ENCODE measurements at regions not wholly inside any gene's neighbourhood (a gene's known extent, or its start where the extent isn't known, plus 50 kb on each side); places are given as distances from the start of the nearest gene placed in this dataset.

- ATAC-seq (ENCODE audit: low read depth in 2 of 2) (no peak), DNase-seq (no peak)
- Histone ChIP-seq H3K36me3 (ENCODE audit: control insufficient read depth, insufficient read depth, low read length) (no peaks in the 10 kb centered on the region), H3K27me3 (ENCODE audit: control insufficient read depth, insufficient read depth, low read length) (no peaks in the 10 kb centered on the region), H3K9me3 (ENCODE audit: control insufficient read depth in 2 of 2, low read length in 2 of 2) (no peaks in the 10 kb centered on the region), H3K4me1 (ENCODE audit: control insufficient read depth, insufficient read depth, low read length, poor library complexity, severe bottlenecking) (no peaks in the 10 kb centered on the region), H3K27ac (ENCODE audit: insufficient read depth, low read length, poor library complexity, severe bottlenecking) (no peak overlapping the region), H3K4me3 (ENCODE audit: low read depth, low read length) (no peak overlapping the region)
- no peaks in the 10 kb centered on the region for H3K27me3 Mint-ChIP-seq
- peaks cover 0 to 1% (median 0%) of the 10 kb centered on the region in 7 donors for H3K9me3 Mint-ChIP-seq
- H3K36me3 Mint-ChIP-seq: no peaks in the 10 kb centered on the region
- H3K4me3 Mint-ChIP-seq: no peak overlapping the region
- H3K4me1 Mint-ChIP-seq: no peaks in the 10 kb centered on the region
- H3K27ac Mint-ChIP-seq: no peak overlapping the region
Observed at GRCh38 chr18:10319914-10320600, 134.4 kb upstream of the APCDD1 start.

GRCh38 chr18:10320791-10321190 is 133.6 kb upstream of the APCDD1 start:
- no peaks in the 10 kb centered on the region for H3K27me3 ChIP-seq (ENCODE audit: control insufficient read depth, insufficient read depth, low read length)
- no peak for ATAC-seq (ENCODE audit: low read depth in 2 of 2)

GRCh38 chr18:10321576-10321975 is 132.9 kb upstream of the APCDD1 start:
- ATAC-seq (ENCODE audit: low read depth in 2 of 2): no peak
- H3K4me3 ChIP-seq (ENCODE audit: low read depth, low read length): no peak overlapping the region
- no peak for DNase-seq
- Mint-ChIP-seq H3K27ac (no peak overlapping the region), H3K4me3 (no peak overlapping the region), H3K36me3 (no peaks in the 10 kb centered on the region), H3K27me3 (no peaks in the 10 kb centered on the region), H3K4me1 (no peaks in the 10 kb centered on the region), H3K9me3 (peaks cover 0 to 1% (median 0%) of the 10 kb centered on the region in 7 donors)
- H3K4me1 ChIP-seq (ENCODE audit: control insufficient read depth, insufficient read depth, low read length, poor library complexity, severe bottlenecking): no peaks in the 10 kb centered on the region
- H3K36me3 ChIP-seq (ENCODE audit: control insufficient read depth, insufficient read depth, low read length): no peaks in the 10 kb centered on the region
- H3K9me3 ChIP-seq (ENCODE audit: control insufficient read depth in 2 of 2, low read length in 2 of 2): no peaks in the 10 kb centered on the region
- H3K27me3 ChIP-seq (ENCODE audit: control insufficient read depth, insufficient read depth, low read length): no peaks in the 10 kb centered on the region
- no peak overlapping the region for H3K27ac ChIP-seq (ENCODE audit: insufficient read depth, low read length, poor library complexity, severe bottlenecking)

More at GRCh38 chr18:10320791-10321190, 133.6 kb upstream of the APCDD1 start:
- Histone ChIP-seq H3K36me3 (ENCODE audit: control insufficient read depth, insufficient read depth, low read length) (no peaks in the 10 kb centered on the region), H3K27ac (ENCODE audit: insufficient read depth, low read length, poor library complexity, severe bottlenecking) (no peak overlapping the region), H3K4me3 (ENCODE audit: low read depth, low read length) (no peak overlapping the region), H3K4me1 (ENCODE audit: control insufficient read depth, insufficient read depth, low read length, poor library complexity, severe bottlenecking) (no peaks in the 10 kb centered on the region), H3K9me3 (ENCODE audit: control insufficient read depth in 2 of 2, low read length in 2 of 2) (no peaks in the 10 kb centered on the region)
- H3K4me1 Mint-ChIP-seq: no peaks in the 10 kb centered on the region
- H3K4me3 Mint-ChIP-seq: no peak overlapping the region
- H3K9me3 Mint-ChIP-seq: peaks cover 0 to 1% (median 0%) of the 10 kb centered on the region in 7 donors
- no peaks in the 10 kb centered on the region for H3K36me3 Mint-ChIP-seq
- DNase-seq: no peak
- H3K27me3 Mint-ChIP-seq: no peaks in the 10 kb centered on the region
- H3K27ac Mint-ChIP-seq: no peak overlapping the region

GRCh38 chr18:10322004-10322403 is 132.4 kb upstream of the APCDD1 start:
- H3K27ac Mint-ChIP-seq: peak overlapping the region in 1 of 3 donors; percentile 33
- no peak overlapping the region for H3K4me3 ChIP-seq (ENCODE audit: low read depth, low read length)
- ATAC-seq (ENCODE audit: low read depth in 2 of 2): no peak
- H3K27me3 ChIP-seq (ENCODE audit: control insufficient read depth, insufficient read depth, low read length): no peaks in the 10 kb centered on the region
- H3K9me3 Mint-ChIP-seq: peaks cover 0 to 1% (median 0%) of the 10 kb centered on the region in 7 donors
- H3K27ac ChIP-seq (ENCODE audit: insufficient read depth, low read length, poor library complexity, severe bottlenecking): no peak overlapping the region
- no peaks in the 10 kb centered on the region for H3K4me1 Mint-ChIP-seq
- DNase-seq: no peak
- H3K4me1 ChIP-seq (ENCODE audit: control insufficient read depth, insufficient read depth, low read length, poor library complexity, severe bottlenecking): no peaks in the 10 kb centered on the region
- no peak overlapping the region for H3K4me3 Mint-ChIP-seq
- no peaks in the 10 kb centered on the region for H3K9me3 ChIP-seq (ENCODE audit: control insufficient read depth in 2 of 2, low read length in 2 of 2)
- H3K36me3 ChIP-seq (ENCODE audit: control insufficient read depth, insufficient read depth, low read length): no peaks in the 10 kb centered on the region
- no peaks in the 10 kb centered on the region for H3K36me3 Mint-ChIP-seq
- H3K27me3 Mint-ChIP-seq: no peaks in the 10 kb centered on the region

- DNase-seq (no peak), ATAC-seq (ENCODE audit: low read depth in 2 of 2) (no peak)
- H3K9me3 ChIP-seq (ENCODE audit: control insufficient read depth in 2 of 2, low read length in 2 of 2): no peaks in the 10 kb centered on the region
- Mint-ChIP-seq H3K27me3 (no peaks in the 10 kb centered on the region), H3K4me1 (no peaks in the 10 kb centered on the region), H3K4me3 (no peak overlapping the region), H3K36me3 (no peaks in the 10 kb centered on the region), H3K9me3 (peaks cover 0 to 1% (median 0%) of the 10 kb centered on the region in 7 donors), H3K27ac (peak overlapping the region in 1 of 3 donors; percentile 33)
- H3K27ac ChIP-seq (ENCODE audit: insufficient read depth, low read length, poor library complexity, severe bottlenecking): no peak overlapping the region
- H3K36me3 ChIP-seq (ENCODE audit: control insufficient read depth, insufficient read depth, low read length): no peaks in the 10 kb centered on the region
- H3K4me1 ChIP-seq (ENCODE audit: control insufficient read depth, insufficient read depth, low read length, poor library complexity, severe bottlenecking): no peaks in the 10 kb centered on the region
- no peak overlapping the region for H3K4me3 ChIP-seq (ENCODE audit: low read depth, low read length)
- no peaks in the 10 kb centered on the region for H3K27me3 ChIP-seq (ENCODE audit: control insufficient read depth, insufficient read depth, low read length)
Observed at GRCh38 chr18:10322435-10322834, 132.0 kb upstream of the APCDD1 start.

- Mint-ChIP-seq H3K9me3 (no peaks in the 10 kb centered on the region), H3K36me3 (no peaks in the 10 kb centered on the region), H3K4me1 (no peaks in the 10 kb centered on the region), H3K27ac (no peak overlapping the region), H3K27me3 (no peaks in the 10 kb centered on the region), H3K4me3 (no peak overlapping the region)
- Histone ChIP-seq H3K27ac (ENCODE audit: insufficient read depth, low read length, poor library complexity, severe bottlenecking) (no peak overlapping the region), H3K27me3 (ENCODE audit: control insufficient read depth, insufficient read depth, low read length) (no peaks in the 10 kb centered on the region), H3K4me3 (ENCODE audit: low read depth, low read length) (no peak overlapping the region), H3K4me1 (ENCODE audit: control insufficient read depth, insufficient read depth, low read length, poor library complexity, severe bottlenecking) (no peaks in the 10 kb centered on the region), H3K9me3 (ENCODE audit: control insufficient read depth in 2 of 2, low read length in 2 of 2) (no peaks in the 10 kb centered on the region), H3K36me3 (ENCODE audit: control insufficient read depth, insufficient read depth, low read length) (no peaks in the 10 kb centered on the region)
- no peak for DNase-seq
- ATAC-seq (ENCODE audit: low read depth in 2 of 2): no peak
Observed at GRCh38 chr18:10329101-10329500, 125.3 kb upstream of the APCDD1 start.

GRCh38 chr18:10330428-10330827 is 124.0 kb upstream of the APCDD1 start:
- no peak overlapping the region for H3K27ac Mint-ChIP-seq
- Histone ChIP-seq H3K9me3 (ENCODE audit: control insufficient read depth in 2 of 2, low read length in 2 of 2) (no peaks in the 10 kb centered on the region), H3K4me3 (ENCODE audit: low read depth, low read length) (no peak overlapping the region), H3K27me3 (ENCODE audit: control insufficient read depth, insufficient read depth, low read length) (no peaks in the 10 kb centered on the region), H3K27ac (ENCODE audit: insufficient read depth, low read length, poor library complexity, severe bottlenecking) (no peak overlapping the region), H3K4me1 (ENCODE audit: control insufficient read depth, insufficient read depth, low read length, poor library complexity, severe bottlenecking) (no peaks in the 10 kb centered on the region), H3K36me3 (ENCODE audit: control insufficient read depth, insufficient read depth, low read length) (no peaks in the 10 kb centered on the region)
- no peaks in the 10 kb centered on the region for H3K9me3 Mint-ChIP-seq
- no peak overlapping the region for H3K4me3 Mint-ChIP-seq
- DNase-seq: no peak
- no peak for ATAC-seq (ENCODE audit: low read depth in 2 of 2)
- H3K36me3 Mint-ChIP-seq: no peaks in the 10 kb centered on the region
- H3K4me1 Mint-ChIP-seq: no peaks in the 10 kb centered on the region
- no peaks in the 10 kb centered on the region for H3K27me3 Mint-ChIP-seq

GRCh38 chr18:10332452-10332851 is 122.0 kb upstream of the APCDD1 start:
- Mint-ChIP-seq H3K9me3 (peaks cover 0 to under 1% (median 0%) of the 10 kb centered on the region in 7 donors), H3K27me3 (no peaks in the 10 kb centered on the region), H3K4me1 (no peaks in the 10 kb centered on the region), H3K27ac (no peak overlapping the region), H3K36me3 (no peaks in the 10 kb centered on the region), H3K4me3 (no peak overlapping the region)
- DNase-seq (no peak), ATAC-seq (ENCODE audit: low read depth in 2 of 2) (no peak)
- Histone ChIP-seq H3K36me3 (ENCODE audit: control insufficient read depth, insufficient read depth, low read length) (no peaks in the 10 kb centered on the region), H3K27me3 (ENCODE audit: control insufficient read depth, insufficient read depth, low read length) (no peaks in the 10 kb centered on the region), H3K27ac (ENCODE audit: insufficient read depth, low read length, poor library complexity, severe bottlenecking) (no peak overlapping the region), H3K4me3 (ENCODE audit: low read depth, low read length) (no peak overlapping the region), H3K9me3 (ENCODE audit: control insufficient read depth in 2 of 2, low read length in 2 of 2) (no peaks in the 10 kb centered on the region), H3K4me1 (ENCODE audit: control insufficient read depth, insufficient read depth, low read length, poor library complexity, severe bottlenecking) (no peaks in the 10 kb centered on the region)
